HepG2 (cell line): ENCODE measurements at regions not wholly inside any gene's neighbourhood (a gene's known extent, or its start where the extent isn't known, plus 50 kb on each side); places are given as distances from the start of the nearest gene placed in this dataset.

Experiments used
- ATAC-seq: fragments of 200-7000 bp; cut with Tn5 transposase; 3 replicates; pipeline ENCODE4 v1.9.1; 2020; ENCODE audit warnings: mild to moderate bottlenecking, moderate library complexity
- BruUV-seq: library from RNA; stranded (reverse); fragments of 400-500 nt; replicated peaks from 2 replicates; lab custom pipeline; 2021; lab: Mats Ljungman, UMichigan
- CTCF ChIA-PET: fragments of 300-600 bp; formaldehyde crosslinking; extraction: SDS; loops from one replicate; lab custom pipeline; 2021; ENCODE audit warnings: low total read pairs, inconsistent platforms, low intra/inter-chr PET ratio; lab: Yijun Ruan, JAX
- POLR2A ChIA-PET: fragments of 350-600 bp; sonication (Branson Sonifier 250); formaldehyde crosslinking; loops from one replicate; lab custom pipeline; 2020; ENCODE audit warnings: antibody characterized with exemption, inconsistent platforms; lab: Yijun Ruan, JAX
- DNase-seq: peaks from one replicate; pipeline ENCODE4 v3.0.0-alpha.2; 2015; ENCODE audit warnings: low spot score
- FAIRE-seq: peaks from 3 replicates; lab custom pipeline; 2011; peaks lifted over from hg19 to GRCh38; lab: Jason Lieb, UNC
- H2AFZ ChIP-seq: one replicate; pipeline ENCODE4 v1.6.1; 2011; ENCODE audit warnings: low read length, inconsistent platforms
- H3K27ac ChIP-seq: fragments of 300-600 bp; 3 replicates; pipeline ENCODE4 v1.8.0; 2011; ENCODE audit warnings: mixed run types, mild to moderate bottlenecking, mixed read lengths, low read length, inconsistent platforms; ENCODE audit not compliant: insufficient read depth; ENCODE audit errors: extremely low read length
- H3K27me3 ChIP-seq, 2 experiments: fragments of 200-600 bp in 1 of 2; 2 replicates in 1 of 2; 3 replicates in 1 of 2; pipeline versions ENCODE4 v1.6.0 to v1.8.0; 2011; ENCODE audit warnings: low read length in 2 of 2, mild to moderate bottlenecking in 2 of 2, moderate library complexity in 2 of 2, inconsistent platforms in 1 of 2; ENCODE audit not compliant: insufficient read depth in 2 of 2, control insufficient read depth in 1 of 2
- H3K36me3 ChIP-seq, 2 experiments: fragments of 200-600 bp in 1 of 2; replicated peaks in 1 of 2; 2 replicates in 1 of 2; 3 replicates in 1 of 2; pipeline versions ENCODE4 v1.5.1 to v1.8.0; 2011; ENCODE audit warnings: low read length in 2 of 2, inconsistent platforms in 1 of 2; ENCODE audit not compliant: insufficient read depth in 2 of 2, control insufficient read depth in 1 of 2
- H3K4me1 ChIP-seq: 2 replicates; pipeline ENCODE4 v1.5.1; 2012; ENCODE audit warnings: low read length, inconsistent platforms; ENCODE audit not compliant: insufficient read depth
- H3K4me2 ChIP-seq: 2 replicates; pipeline ENCODE4 v1.6.0; 2011; ENCODE audit warnings: low read depth, low read length, inconsistent platforms
- H3K4me3 ChIP-seq, 3 experiments: fragments of 200-600 bp in 1 of 3; sonication (generic), shearing (Covaris generic) in 1 of 3; replicated peaks in 1 of 3; 2 replicates each; pipeline ENCODE4 v1.5.1; 2011 to 2016; ENCODE audit warnings: low read length in 3 of 3, inconsistent platforms in 2 of 3, low read depth in 2 of 3, mild to moderate bottlenecking in 2 of 3, control low read depth in 1 of 3, mixed read lengths in 1 of 3; ENCODE audit not compliant: insufficient read depth in 1 of 3
- H3K79me2 ChIP-seq: one replicate; pipeline ENCODE4 v1.6.1; 2011; ENCODE audit warnings: low read length, inconsistent platforms; ENCODE audit not compliant: insufficient read depth
- H3K9ac ChIP-seq: 2 replicates; pipeline ENCODE4 v1.6.0; 2011; ENCODE audit warnings: mild to moderate bottlenecking, low read depth, low read length, inconsistent platforms; ENCODE audit not compliant: insufficient read depth
- H3K9me3 ChIP-seq: 2 replicates; pipeline ENCODE4 v1.5.1; 2012; ENCODE audit warnings: mild to moderate bottlenecking, low read length
- H4K20me1 ChIP-seq: 2 replicates; pipeline ENCODE4 v1.6.0; 2011; ENCODE audit warnings: inconsistent platforms, mild to moderate bottlenecking, low read length, moderate library complexity; ENCODE audit not compliant: insufficient read depth
- ARNT ChIP-seq: fragments of 450-650 bp; IDR thresholded peaks from 2 replicates; pipeline ENCODE4 v1.6.1; 2017
- HNF4A ChIP-seq: sonication (generic); formaldehyde crosslinking; IDR thresholded peaks from 2 replicates; pipeline ENCODE4 v1.4.0; 2020; ENCODE audit warnings: missing genetic modification reagents
- MAFF ChIP-seq: IDR thresholded peaks from 2 replicates; pipeline ENCODE4 v1.6.1; 2011; ENCODE audit warnings: low read depth, low read length, improper control_type of control experiment
- PTBP1 ChIP-seq: fragments of 200-400 bp; formaldehyde crosslinking; IDR thresholded peaks from 2 replicates; pipeline ENCODE4 v1.6.1; 2018; ENCODE audit warnings: low read length, low read depth; ENCODE audit not compliant: poor library complexity, severe bottlenecking
- RXRB ChIP-seq: IDR thresholded peaks from 2 replicates; pipeline ENCODE4 v1.6.1; 2016; ENCODE audit warnings: borderline replicate concordance, missing genetic modification reagents, missing compliant biosample characterization
- TAF1 ChIP-seq: sonication (generic); formaldehyde crosslinking; IDR thresholded peaks from 2 replicates; pipeline ENCODE4 v1.4.0; 2020; ENCODE audit warnings: missing genetic modification reagents
- ZNF33B ChIP-seq: sonication (generic); formaldehyde crosslinking; IDR thresholded peaks from 2 replicates; pipeline ENCODE4 v1.5.1; 2020; ENCODE audit warnings: mild to moderate bottlenecking, missing genetic modification reagents
- ZNF383 ChIP-seq: sonication (generic); formaldehyde crosslinking; IDR thresholded peaks from 2 replicates; pipeline ENCODE4 v1.4.0; 2020; ENCODE audit warnings: missing genetic modification reagents, mild to moderate bottlenecking, borderline replicate concordance
- ZNF598 ChIP-seq: sonication (generic); formaldehyde crosslinking; IDR thresholded peaks from 2 replicates; pipeline ENCODE4 v1.5.1; 2020; ENCODE audit warnings: mild to moderate bottlenecking, missing genetic modification reagents, borderline replicate concordance
- ZSCAN30 ChIP-seq: sonication (generic); formaldehyde crosslinking; IDR thresholded peaks from 2 replicates; pipeline ENCODE4 v1.5.0; 2020; ENCODE audit warnings: mild to moderate bottlenecking, missing genetic modification reagents
- WGBS: methylation state at CpG from one replicate; pipeline ENCODE4 v1.1.6; 2017; ENCODE audit warnings: low lambda C conversion rate; 5-methylcytosine and 5-hydroxymethylcytosine counted together
- in situ Hi-C: cut with HindIII; loops from 2 replicates; pipeline ENCODE4 v1.10.0; 2017; ENCODE audit warnings: low pct_unique_long_range_greater_than_20kb; ENCODE audit not compliant: extremely low pct_ligation_motif_present
- intact Hi-C: fragments of 100-400 bp; cut with micrococcal nuclease; formaldehyde crosslinking; loops from one replicate; pipeline ENCODE4 v1.10.0; 2022; ENCODE audit not compliant: unreplicated experiment
- TF ChIP-seq, protein P1 (sequence below): fragments of 450-650 bp; IDR thresholded peaks from 2 replicates; pipeline ENCODE4 v1.6.1; 2017; ENCODE audit warnings: mild to moderate bottlenecking
- TF ChIP-seq, protein P2 (sequence below): sonication (generic); formaldehyde crosslinking; IDR thresholded peaks from 2 replicates; pipeline ENCODE4 v1.9.0; 2021; ENCODE audit warnings: mild to moderate bottlenecking, missing genetic modification reagents

DNA sequence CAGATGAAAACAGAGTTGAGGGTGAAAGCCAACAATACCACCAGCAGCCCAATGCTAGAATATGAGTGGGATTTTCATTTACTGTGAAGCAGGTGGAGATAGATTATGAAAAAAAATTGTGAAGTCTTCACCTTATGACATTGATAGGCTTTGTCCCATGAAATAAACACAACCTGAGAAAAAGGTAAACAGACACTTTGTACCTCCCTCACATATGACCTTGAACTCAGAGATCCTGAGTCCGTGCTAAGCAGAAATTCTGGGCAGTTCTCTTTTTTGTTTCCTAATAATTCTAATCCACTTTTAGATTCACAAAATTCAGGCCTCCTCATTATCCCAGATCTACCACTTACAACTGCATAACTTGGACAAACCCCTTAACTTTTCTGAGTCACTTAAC is 127.3 kb upstream of the RORB start:
- FAIRE-seq, result no peak
- in situ Hi-C loops (no loop called here), intact Hi-C loops (no loop called here)

DNA sequence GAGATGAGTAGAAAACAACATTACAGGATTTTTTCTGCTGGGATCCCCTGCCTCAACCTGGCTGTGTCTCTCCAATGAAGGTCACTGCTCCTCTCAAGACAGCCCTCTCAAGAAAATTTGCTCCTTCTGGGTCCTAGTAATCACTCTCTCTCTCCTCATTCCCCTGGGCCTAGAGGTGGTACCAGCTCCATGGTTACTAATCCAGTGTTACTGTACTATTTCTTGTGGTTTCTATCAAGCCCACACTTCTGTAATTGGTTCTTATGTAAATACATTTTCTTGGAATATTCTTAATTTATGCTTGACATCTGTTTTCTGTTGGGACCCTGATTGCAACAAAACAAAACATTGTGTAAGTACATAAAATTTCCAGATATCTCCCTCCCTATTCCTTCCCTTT is 123.8 kb upstream of the RORB start:
- POLR2A ChIA-PET, result no interaction called here
- no peaks in the 10 kb centered on the region for H3K27me3 ChIP-seq
- in situ Hi-C loops, result no loop called here
- H3K9me3 ChIP-seq, result no peaks in the 10 kb centered on the region
- H3K79me2 ChIP-seq, result no peaks in the 10 kb centered on the region
- H3K4me1 ChIP-seq, result peaks cover 5% of the 10 kb centered on the region; the same call in 1 of the 2 replicates
- ATAC-seq, result no peak
- no peak overlapping the region for H3K27ac ChIP-seq
- intact Hi-C loops, result no loop called here
- H4K20me1 ChIP-seq, result no peaks in the 10 kb centered on the region
- BruUV-seq, result no TSS peak
- H3K4me2 ChIP-seq, result no peak overlapping the region
- FAIRE-seq, result no peak
- CTCF ChIA-PET, result no interaction called here
- no peak overlapping the region for H3K9ac ChIP-seq
- no peak overlapping the region for H2AFZ ChIP-seq
- H3K36me3 ChIP-seq, result no peaks in the 10 kb centered on the region
- DNase-seq, result no peak
- no peak overlapping the region for H3K4me3 ChIP-seq
- TF ChIP-seq ZSCAN30 (CRISPR knock-in tag), result no peak
- TF ChIP-seq, protein P1, sequence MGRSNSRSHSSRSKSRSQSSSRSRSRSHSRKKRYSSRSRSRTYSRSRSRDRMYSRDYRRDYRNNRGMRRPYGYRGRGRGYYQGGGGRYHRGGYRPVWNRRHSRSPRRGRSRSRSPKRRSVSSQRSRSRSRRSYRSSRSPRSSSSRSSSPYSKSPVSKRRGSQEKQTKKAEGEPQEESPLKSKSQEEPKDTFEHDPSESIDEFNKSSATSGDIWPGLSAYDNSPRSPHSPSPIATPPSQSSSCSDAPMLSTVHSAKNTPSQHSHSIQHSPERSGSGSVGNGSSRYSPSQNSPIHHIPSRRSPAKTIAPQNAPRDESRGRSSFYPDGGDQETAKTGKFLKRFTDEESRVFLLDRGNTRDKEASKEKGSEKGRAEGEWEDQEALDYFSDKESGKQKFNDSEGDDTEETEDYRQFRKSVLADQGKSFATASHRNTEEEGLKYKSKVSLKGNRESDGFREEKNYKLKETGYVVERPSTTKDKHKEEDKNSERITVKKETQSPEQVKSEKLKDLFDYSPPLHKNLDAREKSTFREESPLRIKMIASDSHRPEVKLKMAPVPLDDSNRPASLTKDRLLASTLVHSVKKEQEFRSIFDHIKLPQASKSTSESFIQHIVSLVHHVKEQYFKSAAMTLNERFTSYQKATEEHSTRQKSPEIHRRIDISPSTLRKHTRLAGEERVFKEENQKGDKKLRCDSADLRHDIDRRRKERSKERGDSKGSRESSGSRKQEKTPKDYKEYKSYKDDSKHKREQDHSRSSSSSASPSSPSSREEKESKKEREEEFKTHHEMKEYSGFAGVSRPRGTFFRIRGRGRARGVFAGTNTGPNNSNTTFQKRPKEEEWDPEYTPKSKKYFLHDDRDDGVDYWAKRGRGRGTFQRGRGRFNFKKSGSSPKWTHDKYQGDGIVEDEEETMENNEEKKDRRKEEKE, result no peak
- TF ChIP-seq ZNF383, result no peak
- no peak for TF ChIP-seq TAF1 (CRISPR knock-in tag)
- TF ChIP-seq ZNF33B, result no peak
- no peak for TF ChIP-seq RXRB (CRISPR knock-in tag)
- no peak for TF ChIP-seq MAFF
- TF ChIP-seq, protein P2, sequence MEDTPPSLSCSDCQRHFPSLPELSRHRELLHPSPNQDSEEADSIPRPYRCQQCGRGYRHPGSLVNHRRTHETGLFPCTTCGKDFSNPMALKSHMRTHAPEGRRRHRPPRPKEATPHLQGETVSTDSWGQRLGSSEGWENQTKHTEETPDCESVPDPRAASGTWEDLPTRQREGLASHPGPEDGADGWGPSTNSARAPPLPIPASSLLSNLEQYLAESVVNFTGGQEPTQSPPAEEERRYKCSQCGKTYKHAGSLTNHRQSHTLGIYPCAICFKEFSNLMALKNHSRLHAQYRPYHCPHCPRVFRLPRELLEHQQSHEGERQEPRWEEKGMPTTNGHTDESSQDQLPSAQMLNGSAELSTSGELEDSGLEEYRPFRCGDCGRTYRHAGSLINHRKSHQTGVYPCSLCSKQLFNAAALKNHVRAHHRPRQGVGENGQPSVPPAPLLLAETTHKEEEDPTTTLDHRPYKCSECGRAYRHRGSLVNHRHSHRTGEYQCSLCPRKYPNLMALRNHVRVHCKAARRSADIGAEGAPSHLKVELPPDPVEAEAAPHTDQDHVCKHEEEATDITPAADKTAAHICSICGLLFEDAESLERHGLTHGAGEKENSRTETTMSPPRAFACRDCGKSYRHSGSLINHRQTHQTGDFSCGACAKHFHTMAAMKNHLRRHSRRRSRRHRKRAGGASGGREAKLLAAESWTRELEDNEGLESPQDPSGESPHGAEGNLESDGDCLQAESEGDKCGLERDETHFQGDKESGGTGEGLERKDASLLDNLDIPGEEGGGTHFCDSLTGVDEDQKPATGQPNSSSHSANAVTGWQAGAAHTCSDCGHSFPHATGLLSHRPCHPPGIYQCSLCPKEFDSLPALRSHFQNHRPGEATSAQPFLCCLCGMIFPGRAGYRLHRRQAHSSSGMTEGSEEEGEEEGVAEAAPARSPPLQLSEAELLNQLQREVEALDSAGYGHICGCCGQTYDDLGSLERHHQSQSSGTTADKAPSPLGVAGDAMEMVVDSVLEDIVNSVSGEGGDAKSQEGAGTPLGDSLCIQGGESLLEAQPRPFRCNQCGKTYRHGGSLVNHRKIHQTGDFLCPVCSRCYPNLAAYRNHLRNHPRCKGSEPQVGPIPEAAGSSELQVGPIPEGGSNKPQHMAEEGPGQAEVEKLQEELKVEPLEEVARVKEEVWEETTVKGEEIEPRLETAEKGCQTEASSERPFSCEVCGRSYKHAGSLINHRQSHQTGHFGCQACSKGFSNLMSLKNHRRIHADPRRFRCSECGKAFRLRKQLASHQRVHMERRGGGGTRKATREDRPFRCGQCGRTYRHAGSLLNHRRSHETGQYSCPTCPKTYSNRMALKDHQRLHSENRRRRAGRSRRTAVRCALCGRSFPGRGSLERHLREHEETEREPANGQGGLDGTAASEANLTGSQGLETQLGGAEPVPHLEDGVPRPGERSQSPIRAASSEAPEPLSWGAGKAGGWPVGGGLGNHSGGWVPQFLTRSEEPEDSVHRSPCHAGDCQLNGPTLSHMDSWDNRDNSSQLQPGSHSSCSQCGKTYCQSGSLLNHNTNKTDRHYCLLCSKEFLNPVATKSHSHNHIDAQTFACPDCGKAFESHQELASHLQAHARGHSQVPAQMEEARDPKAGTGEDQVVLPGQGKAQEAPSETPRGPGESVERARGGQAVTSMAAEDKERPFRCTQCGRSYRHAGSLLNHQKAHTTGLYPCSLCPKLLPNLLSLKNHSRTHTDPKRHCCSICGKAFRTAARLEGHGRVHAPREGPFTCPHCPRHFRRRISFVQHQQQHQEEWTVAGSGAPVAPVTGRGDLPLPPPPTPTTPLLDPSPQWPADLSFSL (CRISPR knock-in tag), result no peak
- TF ChIP-seq ARNT, result no peak
- no peak for TF ChIP-seq PTBP1

More for the DNA sequence above, 127.3 kb upstream of the RORB start:
- H3K4me2 ChIP-seq, result no peak overlapping the region
- CTCF ChIA-PET, result no interaction called here
- no peak for DNase-seq
- H4K20me1 ChIP-seq, result no peaks in the 10 kb centered on the region
- no peak for ATAC-seq
- WGBS, result 0% methylated on average over 1 of the region's 1 CpG
- H3K27ac ChIP-seq, result no peak overlapping the region
- TF ChIP-seq ZNF598 (CRISPR knock-in tag), result no peak
- TF ChIP-seq HNF4A (CRISPR knock-in tag), result peak; percentile 19; the same call in 1 of the 2 replicates
- H3K79me2 ChIP-seq, result no peaks in the 10 kb centered on the region
- POLR2A ChIA-PET, result no interaction called here
- no peaks in the 10 kb centered on the region for H3K27me3 ChIP-seq
- peaks cover 5% of the 10 kb centered on the region; the same call in 1 of the 2 replicates for H3K4me1 ChIP-seq
- H2AFZ ChIP-seq, result no peak overlapping the region
- H3K9ac ChIP-seq, result no peak overlapping the region
- H3K4me3 ChIP-seq, result no peak overlapping the region
- H3K36me3 ChIP-seq, result no peaks in the 10 kb centered on the region
- no TSS peak for BruUV-seq
- no peaks in the 10 kb centered on the region for H3K9me3 ChIP-seq
